ENCODE measurements at regions not wholly inside any gene's neighbourhood (a gene's known extent, or its start where the extent isn't known, plus 50 kb on each side); places are given as distances from the start of the nearest gene placed in this dataset.

- TF ChIP-seq CTCF (IDR thresholded peaks at IDR 0.05; ENCODE audit: low read depth, low read length, missing input control) (no peak), TAF1 (conservative IDR thresholded peaks at IDR 0.05) (no peak), MAX (IDR thresholded peaks at IDR 0.05) (no peak), REST (IDR thresholded peaks at IDR 0.05) (no peak), YY1 (IDR thresholded peaks at IDR 0.05) (peak; percentile 91), FOXA1 (IDR thresholded peaks at IDR 0.05) (no peak), SP1 (IDR thresholded peaks at IDR 0.05) (no peak), EGR1 (IDR thresholded peaks at IDR 0.05; ENCODE audit: low read depth in 2 of 2) (no peak), ZBTB33 (IDR thresholded peaks at IDR 0.05) (no peak), RAD21 (IDR thresholded peaks at IDR 0.05) (no peak), JUND (IDR thresholded peaks at IDR 0.05) (no peak), ATF3 (IDR thresholded peaks at IDR 0.05) (no peak), HNF4G (IDR thresholded peaks at IDR 0.05) (peak; percentile 52)
Measured at GRCh38 chr21:33968080-33968994, 52.7 kb upstream of the ATP5PO start.

Data from liver (tissue), 3 donors.